ENCODE measurements at regions not wholly inside any gene's neighbourhood (a gene's known extent, or its start where the extent isn't known, plus 50 kb on each side); places are given as distances from the start of the nearest gene placed in this dataset.

DNA sequence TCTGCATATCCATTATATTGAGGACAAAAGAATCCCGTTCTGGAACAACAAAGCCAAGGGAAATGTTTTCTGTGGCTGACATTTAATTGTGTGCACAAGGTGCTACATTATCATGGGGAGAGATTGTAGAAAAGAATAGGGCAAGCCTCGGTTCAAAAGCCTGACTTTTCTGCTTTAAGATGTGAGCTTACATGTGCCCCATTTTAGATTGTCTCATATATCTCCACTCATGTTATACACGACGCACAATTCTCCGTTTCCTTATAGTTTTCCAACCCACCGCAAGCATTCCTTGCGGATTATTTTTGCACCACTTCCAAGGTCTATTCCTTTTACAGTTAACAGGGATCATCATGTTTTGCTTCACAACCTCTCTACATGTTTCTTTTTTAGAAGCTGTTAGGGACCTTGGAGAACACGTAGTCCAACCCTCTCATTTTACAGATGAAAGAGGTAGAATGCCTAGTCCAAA, 99.6 kb upstream of the MAML3 start:
- no peak for DNase-seq (ENCODE audit: low spot score in 2 of 2, unreplicated experiment in 2 of 2)
- peak overlapping the region; percentile 70 for H3K27ac Mint-ChIP-seq
- no peaks in the 10 kb centered on the region for H3K36me3 Mint-ChIP-seq
- TF ChIP-seq, protein P1, sequence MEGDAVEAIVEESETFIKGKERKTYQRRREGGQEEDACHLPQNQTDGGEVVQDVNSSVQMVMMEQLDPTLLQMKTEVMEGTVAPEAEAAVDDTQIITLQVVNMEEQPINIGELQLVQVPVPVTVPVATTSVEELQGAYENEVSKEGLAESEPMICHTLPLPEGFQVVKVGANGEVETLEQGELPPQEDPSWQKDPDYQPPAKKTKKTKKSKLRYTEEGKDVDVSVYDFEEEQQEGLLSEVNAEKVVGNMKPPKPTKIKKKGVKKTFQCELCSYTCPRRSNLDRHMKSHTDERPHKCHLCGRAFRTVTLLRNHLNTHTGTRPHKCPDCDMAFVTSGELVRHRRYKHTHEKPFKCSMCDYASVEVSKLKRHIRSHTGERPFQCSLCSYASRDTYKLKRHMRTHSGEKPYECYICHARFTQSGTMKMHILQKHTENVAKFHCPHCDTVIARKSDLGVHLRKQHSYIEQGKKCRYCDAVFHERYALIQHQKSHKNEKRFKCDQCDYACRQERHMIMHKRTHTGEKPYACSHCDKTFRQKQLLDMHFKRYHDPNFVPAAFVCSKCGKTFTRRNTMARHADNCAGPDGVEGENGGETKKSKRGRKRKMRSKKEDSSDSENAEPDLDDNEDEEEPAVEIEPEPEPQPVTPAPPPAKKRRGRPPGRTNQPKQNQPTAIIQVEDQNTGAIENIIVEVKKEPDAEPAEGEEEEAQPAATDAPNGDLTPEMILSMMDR (IDR thresholded peaks at IDR 0.05; ENCODE audit: unreplicated experiment), result no peak
- peaks cover 70% of the 10 kb centered on the region for H3K4me1 Mint-ChIP-seq
- H3K4me3 Mint-ChIP-seq, result peak overlapping the region; percentile 54
- H3K9me3 Mint-ChIP-seq, result no peaks in the 10 kb centered on the region
- H3K27me3 Mint-ChIP-seq (ENCODE audit: low read depth), result no peaks in the 10 kb centered on the region

DNA sequence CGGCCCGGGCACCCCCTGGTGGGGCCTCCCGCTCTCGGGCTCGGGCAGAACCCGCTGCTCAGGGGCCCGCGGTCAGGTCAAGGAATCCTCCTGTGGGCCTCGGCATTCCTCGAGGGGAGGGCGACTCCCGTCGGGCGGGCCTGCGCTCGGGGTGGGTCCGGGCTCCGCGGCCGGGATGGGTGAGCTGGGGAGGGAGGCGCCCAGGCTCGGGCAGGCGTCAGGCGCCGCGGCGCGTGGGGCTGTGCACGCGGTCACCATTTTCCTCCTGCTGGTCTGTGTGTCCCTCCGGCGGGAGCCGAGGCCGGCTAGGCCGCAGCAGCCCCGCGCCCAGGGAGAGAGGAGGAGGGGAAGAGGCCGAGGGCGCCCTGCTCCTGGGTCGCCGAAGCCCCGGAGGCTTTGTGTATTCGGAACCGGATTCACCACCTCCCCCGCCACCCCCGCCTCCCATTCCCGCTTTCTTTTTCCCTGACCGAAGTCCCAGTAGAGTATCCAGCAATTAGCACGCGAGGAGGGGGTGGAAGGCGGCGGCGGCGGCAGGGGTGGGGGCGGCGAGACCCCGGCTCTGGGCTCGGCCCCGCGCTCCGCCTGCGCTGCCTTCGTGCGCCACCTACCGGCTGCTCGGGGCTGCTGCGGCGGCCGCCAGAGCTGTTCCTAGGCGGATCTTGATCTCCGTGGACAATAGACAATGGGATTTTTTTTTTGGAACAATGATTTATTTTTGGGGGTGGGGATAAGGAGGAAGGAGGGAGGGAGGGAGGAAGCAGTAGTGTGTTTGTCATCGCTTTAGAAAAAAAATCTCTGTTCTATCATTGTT, 99.0 kb upstream of the MAML3 start:
- Mint-ChIP-seq H3K4me3 (peak overlapping the region; percentile 54), H3K36me3 (no peaks in the 10 kb centered on the region), H3K27me3 (ENCODE audit: low read depth) (no peaks in the 10 kb centered on the region), H3K4me1 (peaks cover 70% of the 10 kb centered on the region), H3K9me3 (no peaks in the 10 kb centered on the region), H3K27ac (peak overlapping the region; percentile 70)
- TF ChIP-seq, protein P1 (IDR thresholded peaks at IDR 0.05; ENCODE audit: unreplicated experiment), result peak; percentile 92
- DNase-seq (ENCODE audit: low spot score in 2 of 2, unreplicated experiment in 2 of 2), result peak; percentile 75 to 91

DNA sequence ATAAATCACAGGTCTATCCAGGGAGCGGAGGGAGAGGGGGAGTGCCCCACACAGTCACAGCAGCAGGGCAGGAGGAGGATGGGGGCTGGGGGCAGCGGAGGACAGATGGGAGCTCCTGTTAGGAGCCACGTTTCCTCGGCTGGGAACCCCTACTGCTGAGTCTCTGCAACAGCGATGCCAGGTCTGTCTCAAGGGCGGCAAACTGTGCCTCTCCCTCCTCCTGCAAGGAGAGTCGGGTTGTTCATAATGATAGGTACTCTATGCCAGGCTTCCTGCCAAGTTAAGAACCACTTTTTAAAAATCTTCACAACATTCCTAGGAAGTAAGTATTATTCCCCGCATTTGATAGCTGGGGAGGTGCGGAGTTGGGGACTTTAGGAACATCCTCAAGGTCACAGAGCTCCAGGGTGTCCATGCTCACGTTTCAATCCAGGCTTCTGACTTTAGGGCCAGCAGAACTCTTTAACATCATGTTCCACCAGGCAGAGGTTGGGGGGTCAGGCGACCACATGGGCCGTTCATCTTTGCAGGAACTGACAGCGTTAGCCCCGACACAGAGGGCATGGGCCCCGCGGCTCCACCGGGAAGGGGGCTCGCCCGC, 98.3 kb upstream of the MAML3 start:
- DNase-seq (ENCODE audit: low spot score in 2 of 2, unreplicated experiment in 2 of 2), result no peak
- Mint-ChIP-seq H3K4me1 (peaks cover 63% of the 10 kb centered on the region), H3K9me3 (no peaks in the 10 kb centered on the region), H3K27ac (peak overlapping the region; percentile 82), H3K4me3 (peak overlapping the region; percentile 62), H3K27me3 (ENCODE audit: low read depth) (no peaks in the 10 kb centered on the region), H3K36me3 (no peaks in the 10 kb centered on the region)
- TF ChIP-seq, protein P1 (IDR thresholded peaks at IDR 0.05; ENCODE audit: unreplicated experiment), result no peak

DNA sequence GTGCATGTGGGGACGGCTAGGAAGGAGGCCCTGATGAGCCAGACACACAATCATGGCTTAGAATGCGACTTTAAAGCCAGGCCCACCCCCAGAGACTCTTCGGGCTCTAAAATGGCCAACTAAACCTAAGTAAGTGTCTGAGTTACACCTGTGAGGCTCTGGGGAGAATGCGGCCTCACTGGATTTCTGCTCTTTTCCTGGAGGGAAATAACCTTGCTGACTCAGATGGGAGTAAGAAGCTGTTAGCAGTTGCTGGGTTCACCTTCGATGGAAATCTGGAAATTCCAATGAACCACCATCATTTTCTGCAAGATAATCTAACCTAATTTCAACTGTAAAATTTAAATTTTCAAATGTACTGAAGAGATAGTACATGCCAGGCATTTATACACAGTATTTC, 97.6 kb upstream of the MAML3 start:
- Mint-ChIP-seq H3K4me1 (peaks cover 58% of the 10 kb centered on the region), H3K4me3 (peak overlapping the region; percentile 62), H3K36me3 (no peaks in the 10 kb centered on the region), H3K27ac (peak overlapping the region; percentile 82), H3K27me3 (ENCODE audit: low read depth) (no peaks in the 10 kb centered on the region), H3K9me3 (no peaks in the 10 kb centered on the region)
- DNase-seq (ENCODE audit: low spot score in 2 of 2, unreplicated experiment in 2 of 2), result no peak
- TF ChIP-seq, protein P1 (IDR thresholded peaks at IDR 0.05; ENCODE audit: unreplicated experiment), result no peak

DNA sequence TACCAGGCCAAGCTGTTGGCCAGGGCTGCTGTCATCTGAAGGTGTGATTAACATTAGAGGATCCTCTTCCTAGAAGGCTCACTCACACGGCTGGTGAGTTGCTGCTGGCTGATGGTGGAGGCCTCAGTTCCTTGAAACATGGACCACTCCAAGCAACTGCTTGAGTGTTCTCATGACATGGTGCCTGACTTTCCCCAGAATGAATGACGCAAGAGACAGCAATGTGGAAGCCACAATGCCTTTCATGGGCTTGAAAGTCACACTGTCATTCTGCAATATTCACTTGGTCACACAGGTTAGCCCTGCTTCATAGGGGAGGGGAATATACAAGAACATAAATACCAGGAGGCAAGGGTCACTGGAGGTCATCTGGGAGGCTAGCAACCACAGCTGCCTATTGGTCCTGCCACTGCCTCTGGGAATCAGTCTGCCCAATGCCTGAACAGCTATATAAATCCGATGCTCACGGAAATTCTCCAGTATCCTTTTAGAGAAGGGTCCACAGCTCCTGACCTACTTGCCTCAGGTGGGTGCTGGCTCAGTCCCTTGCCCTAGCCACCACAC, 97.1 kb upstream of the MAML3 start:
- DNase-seq (ENCODE audit: low spot score in 2 of 2, unreplicated experiment in 2 of 2), result no peak
- TF ChIP-seq, protein P1 (IDR thresholded peaks at IDR 0.05; ENCODE audit: unreplicated experiment), result no peak
- H3K9me3 Mint-ChIP-seq, result no peaks in the 10 kb centered on the region
- H3K4me1 Mint-ChIP-seq, result peaks cover 58% of the 10 kb centered on the region
- peak overlapping the region; percentile 82 for H3K27ac Mint-ChIP-seq
- H3K36me3 Mint-ChIP-seq, result no peaks in the 10 kb centered on the region
- H3K4me3 Mint-ChIP-seq, result no peak overlapping the region
- no peaks in the 10 kb centered on the region for H3K27me3 Mint-ChIP-seq (ENCODE audit: low read depth)

All from mesothelial cell of epicardium (in vitro differentiated cells).